ENCODE measurements at regions not wholly inside any gene's neighbourhood (a gene's known extent, or its start where the extent isn't known, plus 50 kb on each side); places are given as distances from the start of the nearest gene placed in this dataset.

- ATAC-seq (ENCODE audit: low FRiP score) (peak; percentile 12), DNase-seq (ENCODE audit: low spot score) (no peak)
- TF ChIP-seq CTCF (IDR thresholded peaks at IDR 0.05), result no peak
These were observed 124.7 kb upstream of the VSTM2B start for GRCh38 chr19:29400917-29401711.

- peak; percentile 61 for ATAC-seq (ENCODE audit: low FRiP score)
- DNase-seq (ENCODE audit: low spot score), result no peak
- TF ChIP-seq CTCF (IDR thresholded peaks at IDR 0.05), result no peak
These were observed 123.9 kb upstream of the VSTM2B start for GRCh38 chr19:29401712-29402421.

- TF ChIP-seq CTCF (IDR thresholded peaks at IDR 0.05), result no peak
- ATAC-seq (ENCODE audit: low FRiP score), result no peak
- no peak for DNase-seq (ENCODE audit: low spot score)
These were observed 123.2 kb upstream of the VSTM2B start for GRCh38 chr19:29402563-29402962.

GRCh38 chr19:29404015-29404414 lies 121.8 kb upstream of the VSTM2B start:
- TF ChIP-seq CTCF (IDR thresholded peaks at IDR 0.05), result no peak
- no peak for DNase-seq (ENCODE audit: low spot score)
- no peak for ATAC-seq (ENCODE audit: low FRiP score)

- DNase-seq (ENCODE audit: low spot score) (no peak), ATAC-seq (ENCODE audit: low FRiP score) (peak; percentile 31)
- TF ChIP-seq CTCF (IDR thresholded peaks at IDR 0.05), result no peak
These were observed 120.7 kb upstream of the VSTM2B start for GRCh38 chr19:29404951-29405727.

GRCh38 chr19:29405728-29405995 lies 120.1 kb upstream of the VSTM2B start:
- no peak for TF ChIP-seq CTCF (IDR thresholded peaks at IDR 0.05)
- no peak for DNase-seq (ENCODE audit: low spot score)
- ATAC-seq (ENCODE audit: low FRiP score), result no peak

All from omental fat pad (tissue), 3 donors.